HuH-7 (cell line): ENCODE measurements at regions not wholly inside any gene's neighbourhood (a gene's known extent, or its start where the extent isn't known, plus 50 kb on each side); places are given as distances from the start of the nearest gene placed in this dataset.
"Not testable (repeated sequence)": the region's sequence is repeated elsewhere in the genome, so short reads cannot be mapped to it uniquely, and the experiment has no call there.

ENCODE experiments used
- DNase-seq: peaks from one replicate; pipeline ENCODE4 v3.0.0; 2011; ENCODE audit warnings: low spot score

- DNase-seq: no peak
Observed at GRCh38 chr12:124674937-124675336, 107.5 kb upstream of the NCOR2 start.

GRCh38 chr12:124673801-124674617 is 106.6 kb upstream of the NCOR2 start:
- no peak for DNase-seq

DNA sequence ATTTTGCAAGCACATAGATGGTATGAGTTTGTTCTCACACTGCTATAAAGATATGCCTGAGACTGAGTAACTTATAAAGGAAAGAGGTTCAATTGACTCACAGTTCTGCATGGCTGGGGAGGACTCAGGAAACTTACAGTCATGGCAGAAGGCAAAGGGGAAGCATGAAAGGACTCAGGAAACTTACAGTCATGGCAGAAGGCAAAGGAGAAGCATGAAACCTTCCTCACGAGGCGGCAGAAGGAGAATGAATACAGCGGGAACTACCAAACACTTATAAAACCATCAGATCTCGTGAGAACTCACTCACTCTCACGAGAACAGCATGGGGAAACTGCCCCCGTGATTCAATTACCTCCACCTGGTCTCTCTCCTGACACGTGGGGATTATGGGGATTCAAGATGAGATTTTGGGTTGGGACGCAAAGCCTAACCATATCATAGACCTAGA is 101.9 kb upstream of the NCOR2 start:
- DNase-seq: not testable (repeated sequence)

DNA sequence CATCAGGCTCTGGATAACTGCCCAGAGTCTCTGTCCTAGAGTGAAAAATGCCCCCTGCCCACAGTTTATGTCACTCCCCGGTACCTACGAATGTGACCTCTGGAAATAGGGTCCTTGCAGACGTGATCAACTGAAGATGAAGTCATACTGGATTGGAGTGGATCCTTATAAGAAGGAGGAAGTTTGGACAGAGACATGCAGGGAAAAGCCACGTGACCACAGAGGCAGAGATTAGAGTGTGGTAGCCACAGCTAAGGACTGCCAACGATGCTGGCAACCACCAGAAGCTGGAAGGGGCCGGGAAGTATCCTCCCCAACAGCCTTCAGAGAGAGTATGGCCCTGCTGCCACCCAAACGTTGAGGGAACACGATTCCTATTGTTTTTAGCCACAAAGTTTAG is 101.2 kb upstream of the NCOR2 start:
- no peak for DNase-seq

DNA sequence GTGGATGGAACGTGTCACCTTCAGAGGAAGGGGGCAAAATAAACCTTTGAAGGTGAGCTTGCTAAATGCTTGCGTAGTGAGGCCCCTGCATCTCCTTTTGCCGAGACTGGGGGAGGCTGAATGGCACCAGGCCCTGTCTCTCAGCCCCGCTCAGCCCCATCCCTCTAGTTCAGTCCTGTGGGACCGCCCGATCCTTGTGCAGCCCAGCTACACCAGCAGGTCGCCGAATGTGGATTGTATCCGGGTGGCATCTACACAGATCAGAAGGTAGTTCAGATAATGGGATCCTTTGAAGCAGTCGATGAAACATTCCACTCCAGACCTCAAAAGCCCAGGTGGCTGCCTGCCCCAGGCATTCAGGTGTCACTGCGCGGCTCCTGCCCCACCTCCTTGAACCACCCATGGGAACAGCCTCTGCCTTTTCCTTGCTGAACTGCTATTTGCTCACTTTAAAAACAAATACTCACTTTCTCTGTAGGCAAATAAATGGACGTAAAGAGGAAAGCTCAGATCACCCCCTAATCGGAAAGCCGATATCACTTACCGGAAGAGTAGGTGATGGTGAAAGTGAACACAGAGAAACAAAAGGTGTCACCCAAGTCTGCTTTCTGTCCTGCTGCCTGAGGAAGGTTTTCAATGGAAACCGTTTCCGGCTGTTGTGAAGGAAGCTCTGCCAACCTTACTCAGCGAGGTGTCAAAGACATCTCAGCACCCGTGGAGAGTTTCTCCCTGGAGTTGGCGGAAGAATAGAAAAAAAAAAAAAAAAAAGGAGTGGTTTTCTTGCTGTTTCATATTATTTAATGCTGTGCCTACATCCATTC is 100.3 kb upstream of the NCOR2 start:
- no peak for DNase-seq

DNA sequence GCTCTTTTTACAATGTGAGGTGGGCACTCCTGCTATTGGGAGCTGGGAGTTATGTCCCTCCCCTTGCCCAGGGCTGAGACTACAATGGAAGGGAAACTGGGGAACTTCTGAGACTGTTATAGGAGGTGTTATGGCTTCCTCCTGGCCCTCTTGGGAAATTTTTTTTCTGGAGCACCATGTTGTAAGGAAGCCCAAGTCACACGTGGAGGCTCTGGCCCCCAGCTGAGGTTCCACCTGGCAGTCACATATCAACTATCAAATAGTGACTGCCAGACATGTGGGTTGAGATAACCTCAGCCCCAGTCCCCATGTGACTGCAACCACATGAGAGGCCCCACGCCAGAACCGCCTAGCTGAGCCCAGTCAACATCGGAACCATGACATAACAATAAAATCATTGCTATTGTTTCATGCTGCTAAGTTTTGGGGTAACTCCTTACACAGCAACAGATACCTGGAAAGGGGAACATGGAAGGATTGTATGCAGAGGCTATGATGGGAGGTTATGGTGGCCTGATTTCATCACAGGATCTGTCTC is 99.4 kb upstream of the NCOR2 start:
- no peak for DNase-seq

DNA sequence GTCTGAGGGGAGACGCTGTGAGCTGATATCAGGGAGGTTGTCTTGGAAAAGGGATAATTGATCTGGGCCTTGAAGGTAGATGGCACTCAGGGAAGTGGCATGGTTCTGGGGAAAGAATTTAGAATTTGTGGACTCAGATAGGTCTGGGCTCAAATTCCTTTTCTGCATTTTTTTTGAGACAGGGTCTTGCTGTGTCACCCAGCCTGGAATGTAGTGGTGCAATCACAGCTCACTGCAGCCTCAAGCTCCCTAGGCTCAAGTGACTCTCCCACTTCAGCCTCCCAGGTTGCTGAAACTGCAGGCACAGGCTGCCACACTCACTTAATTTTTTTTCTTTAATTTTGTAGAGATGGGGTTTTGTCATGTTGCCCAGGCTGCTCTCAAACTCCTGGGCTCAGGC is 98.1 kb upstream of the NCOR2 start:
- DNase-seq: no peak

DNA sequence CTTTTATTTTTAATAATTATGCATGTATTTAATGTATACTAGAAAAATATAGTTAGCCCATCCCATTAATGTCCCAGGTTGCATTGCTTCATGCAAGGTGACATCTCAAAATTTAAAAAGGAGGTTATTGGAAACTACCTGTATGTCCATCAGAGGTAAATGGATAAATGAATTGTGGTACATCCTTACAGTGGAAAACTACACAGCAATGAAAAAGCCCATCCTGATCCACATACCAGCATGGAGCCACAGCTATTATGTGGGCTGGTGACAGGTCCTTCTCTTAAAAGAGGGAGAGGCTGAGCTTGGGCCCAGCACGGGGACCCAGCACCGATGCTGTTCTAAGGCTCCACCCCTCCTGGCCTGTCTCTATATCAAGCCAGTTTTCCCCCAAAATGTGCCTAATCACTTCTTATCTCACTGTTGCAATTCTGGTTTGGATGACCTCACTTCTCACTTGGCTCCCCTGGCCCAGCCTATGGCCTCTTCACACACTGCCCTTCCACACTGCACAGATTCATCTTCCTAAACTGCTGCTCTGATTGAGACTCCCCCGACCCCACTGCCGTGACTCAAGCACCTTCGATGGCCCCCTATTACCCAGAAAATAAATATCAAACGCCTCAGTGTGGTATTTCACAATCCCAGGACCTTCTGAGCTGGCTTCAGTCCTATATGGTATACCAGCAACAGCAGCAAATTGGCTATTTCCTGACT is 97.1 kb upstream of the NCOR2 start:
- no peak for DNase-seq

DNA sequence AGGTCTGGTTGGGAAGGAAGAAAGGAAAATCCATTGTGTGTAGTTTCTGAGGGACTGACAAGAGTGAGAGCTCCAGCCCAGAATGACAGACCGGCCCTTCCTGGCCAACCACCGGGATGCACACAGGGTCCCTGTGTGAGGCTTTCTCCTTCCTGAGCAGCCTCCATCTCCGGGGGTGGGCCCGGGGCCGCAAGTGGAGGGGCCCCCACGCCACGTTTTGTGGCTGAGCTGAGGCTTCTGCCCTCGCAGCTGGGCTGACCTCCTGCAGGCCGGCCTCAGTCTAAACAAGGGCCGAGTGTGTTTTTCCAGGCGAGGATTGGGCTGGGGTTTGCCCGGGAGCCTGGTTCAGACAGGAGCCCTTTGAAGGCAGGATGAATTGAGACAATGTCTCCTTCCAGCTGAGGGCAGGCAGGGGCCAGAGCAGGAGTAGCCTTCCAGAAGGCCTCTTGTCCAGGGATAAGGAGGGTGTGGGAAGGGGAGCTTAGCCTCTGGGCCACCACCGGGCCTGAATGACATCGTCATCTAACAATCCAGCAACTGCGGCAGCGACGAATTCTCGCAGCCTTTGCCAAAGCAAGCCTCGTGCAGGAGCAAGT is 96.5 kb upstream of the NCOR2 start:
- no peak for DNase-seq

- DNase-seq: no peak
Observed at GRCh38 chr12:124663206-124663605, 95.8 kb upstream of the NCOR2 start.

- DNase-seq: no peak
Observed at GRCh38 chr12:124661341-124661740, 93.9 kb upstream of the NCOR2 start.

- DNase-seq: no peak
Observed at GRCh38 chr12:124660851-124661250, 93.4 kb upstream of the NCOR2 start.

GRCh38 chr12:124658806-124659402 is 91.5 kb upstream of the NCOR2 start:
- DNase-seq: no peak

DNA sequence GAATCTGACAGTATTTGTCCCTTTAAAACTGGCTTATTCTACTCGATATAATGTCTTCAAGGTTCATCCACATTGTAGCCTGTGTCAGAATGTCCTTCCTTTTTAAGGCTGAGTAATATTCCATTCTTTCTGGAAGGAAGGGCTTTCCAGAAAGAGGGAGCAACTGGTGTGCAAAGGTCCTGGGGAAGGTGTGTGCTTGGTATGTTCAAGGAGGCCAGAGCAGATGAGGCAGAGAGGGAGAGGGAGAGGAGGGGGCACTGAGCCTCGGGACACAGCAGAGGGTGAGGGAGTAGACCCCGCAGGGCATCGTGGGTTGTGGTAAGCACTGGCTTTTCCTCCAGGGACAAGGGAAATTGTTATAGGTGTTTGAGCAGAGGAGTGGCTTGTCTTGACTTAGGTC is 90.9 kb upstream of the NCOR2 start:
- DNase-seq: no peak

- no peak for DNase-seq
Observed at GRCh38 chr12:124656947-124657434, 89.6 kb upstream of the NCOR2 start.

DNA sequence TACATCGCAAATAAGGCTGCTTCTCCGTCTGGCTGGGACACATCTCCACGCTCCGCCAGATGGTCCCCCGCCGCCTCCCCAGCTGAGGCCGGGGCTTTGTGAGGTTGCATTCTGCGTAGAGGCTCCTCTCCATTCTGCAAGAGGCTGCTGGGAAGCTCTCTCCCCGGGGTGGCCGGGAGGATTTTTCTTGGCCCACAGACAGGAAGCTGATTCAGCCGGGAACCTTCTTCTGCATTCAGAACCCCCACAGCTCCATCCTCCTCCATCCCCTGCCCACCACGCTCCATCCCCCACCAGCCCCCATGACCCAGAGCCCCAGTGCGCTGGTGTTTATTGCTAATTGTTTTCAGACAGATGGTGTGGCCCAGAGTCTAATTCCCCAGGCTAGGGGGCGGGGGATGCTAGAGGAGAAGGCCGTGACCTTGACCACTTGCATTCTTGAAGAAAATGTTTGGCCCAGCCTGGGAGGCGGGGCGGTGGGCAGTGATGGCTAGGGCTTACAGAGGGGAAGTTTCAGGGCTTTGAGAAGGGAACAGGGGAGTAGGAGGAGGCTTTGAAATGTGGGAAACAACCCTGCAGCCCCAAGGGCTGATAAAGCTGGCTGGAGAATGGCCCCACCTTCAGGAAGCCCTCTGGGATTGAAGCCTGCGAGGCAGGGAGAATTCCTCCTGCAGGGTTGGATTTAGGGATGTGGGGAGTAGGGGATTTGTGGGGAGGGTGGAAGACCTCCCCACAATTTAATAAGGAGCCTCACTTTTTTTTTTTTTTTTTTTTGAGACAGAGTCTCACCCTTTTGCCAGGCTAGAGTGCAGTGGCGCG is 88.5 kb upstream of the NCOR2 start:
- DNase-seq: no peak

DNA sequence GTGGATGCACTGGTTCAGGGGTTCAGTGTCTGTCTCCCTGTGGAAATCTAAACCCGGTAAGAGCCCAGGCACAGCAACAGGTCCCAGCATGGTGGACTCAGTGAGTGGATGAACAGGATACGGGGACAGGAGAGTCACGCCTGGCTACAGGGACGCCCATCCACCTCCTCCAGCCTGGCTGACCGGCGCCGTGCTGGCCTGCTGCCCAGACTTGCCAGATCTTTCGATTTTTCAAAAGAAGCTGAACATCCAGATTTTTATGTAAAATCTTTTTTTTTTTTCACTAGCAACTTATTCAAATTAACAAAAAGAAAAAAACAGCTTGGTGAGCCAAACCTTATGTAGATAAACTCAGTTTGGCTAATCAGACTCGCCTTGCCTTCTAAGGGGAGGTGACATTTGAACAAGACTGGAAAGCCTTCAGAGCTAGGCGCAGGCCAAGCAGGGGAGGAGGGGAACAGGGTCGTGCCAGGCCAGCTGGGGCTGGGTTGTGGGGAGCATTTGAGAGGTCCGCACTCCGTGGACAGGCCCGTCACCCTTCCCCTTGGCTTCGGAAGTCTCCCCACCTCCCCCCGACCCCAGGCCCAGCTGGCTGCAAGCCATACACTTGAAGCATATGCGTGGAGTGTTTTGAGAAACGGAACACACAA is 87.8 kb upstream of the NCOR2 start:
- no peak for DNase-seq

DNA sequence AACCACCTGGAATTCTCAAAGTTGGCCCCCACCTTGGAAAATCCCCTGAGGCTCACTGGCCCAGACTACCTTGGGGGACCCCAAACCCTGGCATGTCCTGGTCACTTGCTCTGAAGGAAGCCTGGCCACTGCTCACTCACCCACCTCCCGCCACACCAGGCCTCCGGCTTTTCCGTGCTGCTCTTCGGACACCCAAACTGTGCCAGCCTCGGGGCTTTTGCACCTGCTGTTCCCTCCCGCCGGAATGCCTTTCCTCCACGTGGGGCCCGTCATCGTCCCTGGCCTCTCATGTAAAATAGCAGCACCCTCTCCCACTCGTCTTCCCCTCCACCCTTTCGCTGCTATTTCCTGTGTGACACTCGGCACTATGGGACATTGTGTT is 87.2 kb upstream of the NCOR2 start:
- DNase-seq: no peak

- DNase-seq: no peak
Observed at GRCh38 chr12:124653169-124653931, 85.9 kb upstream of the NCOR2 start.
